GM06990 (cell line): ENCODE measurements at regions not wholly inside any gene's neighbourhood (a gene's known extent, or its start where the extent isn't known, plus 50 kb on each side); places are given as distances from the start of the nearest gene placed in this dataset.
"Not testable (repeated sequence)": the region's sequence is repeated elsewhere in the genome, so short reads cannot be mapped to it uniquely, and the experiment has no call there.

ENCODE experiments used
- DNase-seq: peaks from one replicate; pipeline ENCODE4 v3.0.0-alpha.2; 2011; ENCODE audit not compliant: insufficient read length; ENCODE audit errors: extremely low read depth
- H3K27me3 ChIP-seq: replicated peaks from 2 replicates; pipeline ENCODE4 v1.6.0; 2011; ENCODE audit warnings: low read length; ENCODE audit not compliant: control insufficient read depth, insufficient read depth
- H3K36me3 ChIP-seq: 2 replicates; pipeline ENCODE4 v1.5.1; 2011; ENCODE audit warnings: low read length; ENCODE audit not compliant: control insufficient read depth, insufficient read depth
- H3K4me3 ChIP-seq: replicated peaks from 2 replicates; pipeline ENCODE4 v1.5.1; 2011; ENCODE audit warnings: low read depth, mild to moderate bottlenecking, control low read depth, low read length
- TF ChIP-seq, protein P1 (sequence below): IDR thresholded peaks from 2 replicates; pipeline ENCODE4 v1.5.1; 2011; ENCODE audit warnings: low read length, control low read depth, mild to moderate bottlenecking, inconsistent platforms; ENCODE audit not compliant: insufficient read depth, poor library complexity, severe bottlenecking

DNA sequence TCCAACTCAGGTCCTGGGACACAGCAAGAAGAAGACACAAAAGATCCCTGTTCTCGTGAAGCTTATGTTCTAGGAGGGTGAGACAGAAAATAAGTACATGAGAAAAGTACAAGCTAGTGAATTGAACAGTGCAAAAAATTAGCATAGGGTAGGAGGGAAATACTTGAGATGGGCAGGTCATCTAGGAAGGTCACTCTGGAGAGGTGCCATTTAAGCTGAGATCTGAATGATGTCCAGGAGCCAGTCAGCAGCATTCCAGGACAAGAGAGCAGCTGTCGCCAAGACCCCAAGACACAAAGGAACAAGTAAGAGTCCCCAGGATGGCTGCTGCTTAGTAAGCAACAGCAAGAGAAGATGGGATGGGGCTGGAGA is 379.4 kb downstream of the ANAPC1 start:
- not testable (repeated sequence) for H3K4me3 ChIP-seq, H3K27me3 ChIP-seq, H3K36me3 ChIP-seq, DNase-seq

DNA sequence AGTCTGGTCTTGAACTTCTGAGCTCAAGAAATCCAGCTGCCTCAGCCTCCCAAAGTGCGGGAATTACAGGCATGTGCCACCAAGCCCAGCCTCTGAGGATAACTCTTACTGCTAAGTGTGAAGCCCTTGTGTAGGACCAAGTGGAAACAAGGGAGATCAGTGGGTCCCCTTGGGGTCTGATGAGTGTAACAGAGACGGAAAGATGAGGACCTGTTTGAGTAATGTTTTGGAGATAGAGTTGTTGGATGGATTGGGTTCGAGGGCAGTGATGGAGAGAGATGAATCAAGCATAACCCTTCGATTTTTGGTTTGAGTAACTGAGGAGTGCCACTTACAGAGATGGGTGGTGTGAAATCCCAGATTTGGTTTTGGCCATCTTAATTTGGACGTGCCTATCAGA is 378.7 kb downstream of the ANAPC1 start:
- not testable (repeated sequence) for H3K27me3 ChIP-seq, DNase-seq, H3K4me3 ChIP-seq, H3K36me3 ChIP-seq

DNA sequence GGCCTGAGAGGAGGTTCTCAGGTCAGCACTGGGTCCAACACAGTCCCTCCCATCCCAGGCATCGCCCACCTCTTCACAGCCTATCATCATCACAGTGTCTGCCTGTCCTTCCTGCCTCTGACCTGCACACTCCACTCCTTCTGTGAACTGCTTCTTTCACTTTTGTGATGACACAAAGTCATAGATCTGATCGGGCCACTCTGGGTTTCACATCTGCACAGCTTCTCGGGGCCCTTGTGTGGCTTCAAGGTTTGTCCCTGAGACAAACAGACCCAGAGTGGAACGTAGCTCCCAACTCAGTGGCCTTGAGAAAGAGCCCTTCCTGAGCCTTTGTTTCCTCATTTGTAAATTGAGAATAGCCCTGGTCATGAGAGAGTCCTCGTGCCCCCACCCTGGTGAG is 377.1 kb downstream of the ANAPC1 start:
- H3K36me3 ChIP-seq, DNase-seq, H3K4me3 ChIP-seq, H3K27me3 ChIP-seq: not testable (repeated sequence)

DNA sequence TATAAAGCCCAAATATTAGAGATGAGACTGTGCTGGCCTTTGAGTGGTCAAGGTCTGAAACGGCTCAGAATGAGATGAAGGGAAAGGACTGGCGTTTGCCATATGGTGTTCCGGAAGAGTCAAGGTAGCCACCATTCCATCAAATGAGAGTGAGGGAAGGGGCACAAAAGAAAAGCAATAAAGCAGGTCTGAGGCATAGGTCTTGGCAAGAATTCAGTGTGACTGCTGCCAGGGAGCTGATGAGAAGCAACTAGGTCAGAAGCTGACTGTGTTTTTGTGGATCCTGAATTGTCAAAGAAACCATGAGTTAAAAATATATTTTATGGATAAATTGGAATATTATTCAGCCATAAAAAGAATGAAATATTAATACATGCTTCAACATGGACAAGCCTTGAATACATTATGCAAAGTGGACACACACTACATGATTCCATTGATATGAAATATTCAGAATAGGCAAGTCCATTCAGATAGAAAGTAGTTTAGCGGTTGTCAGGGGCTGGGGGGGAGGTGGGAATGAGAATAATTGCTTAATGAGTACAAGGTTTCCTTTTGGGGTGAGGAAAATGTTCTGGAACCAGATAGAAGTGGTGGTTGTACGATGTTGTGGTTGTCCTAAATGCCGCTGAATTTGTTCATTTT is 374.6 kb downstream of the ANAPC1 start:
- DNase-seq, H3K4me3 ChIP-seq, H3K27me3 ChIP-seq, H3K36me3 ChIP-seq: not testable (repeated sequence)

DNA sequence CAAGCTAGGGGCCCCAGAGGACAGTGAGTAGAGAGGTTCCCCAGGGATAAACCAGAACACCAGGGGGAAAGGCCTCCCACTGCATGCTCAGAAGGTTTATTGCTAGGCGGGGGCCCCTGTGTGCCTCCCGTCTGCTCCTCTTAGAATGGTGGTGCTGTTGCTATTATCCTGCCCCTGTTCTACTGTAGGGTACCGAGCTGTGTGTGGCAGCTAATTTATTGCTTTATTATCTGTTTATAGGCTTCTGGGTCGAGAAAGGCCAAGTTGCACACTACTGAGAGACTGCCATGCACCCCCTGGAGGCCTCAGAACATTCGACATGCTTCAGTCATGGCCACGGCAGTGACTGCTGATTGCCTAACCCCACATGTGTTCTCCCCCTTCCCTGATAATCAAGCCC is 373.6 kb downstream of the ANAPC1 start:
- DNase-seq: not testable (repeated sequence)

DNA sequence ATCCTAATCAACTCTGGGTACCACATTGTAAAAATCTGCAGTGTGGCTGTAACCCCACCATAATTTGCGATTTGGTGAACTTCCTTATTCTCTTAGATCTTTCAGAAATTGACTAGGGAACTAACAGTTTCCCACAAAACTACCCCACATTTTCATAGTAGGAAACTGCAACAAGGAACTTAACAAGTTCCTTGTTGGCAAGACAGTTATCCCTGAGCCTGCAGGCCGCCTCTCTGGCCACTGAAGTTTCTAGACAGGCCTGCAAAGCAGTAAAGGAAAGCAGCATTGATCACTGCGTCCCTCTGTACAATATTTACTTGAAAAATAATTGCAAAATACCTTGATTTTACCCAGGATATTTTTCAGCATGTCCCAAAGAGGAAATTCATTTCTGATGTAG is 372.9 kb downstream of the ANAPC1 start:
- not testable (repeated sequence) for DNase-seq

More for the DNA sequence above, 373.6 kb downstream of the ANAPC1 start:
- H3K27me3 ChIP-seq, H3K36me3 ChIP-seq, H3K4me3 ChIP-seq: not testable (repeated sequence)

DNA sequence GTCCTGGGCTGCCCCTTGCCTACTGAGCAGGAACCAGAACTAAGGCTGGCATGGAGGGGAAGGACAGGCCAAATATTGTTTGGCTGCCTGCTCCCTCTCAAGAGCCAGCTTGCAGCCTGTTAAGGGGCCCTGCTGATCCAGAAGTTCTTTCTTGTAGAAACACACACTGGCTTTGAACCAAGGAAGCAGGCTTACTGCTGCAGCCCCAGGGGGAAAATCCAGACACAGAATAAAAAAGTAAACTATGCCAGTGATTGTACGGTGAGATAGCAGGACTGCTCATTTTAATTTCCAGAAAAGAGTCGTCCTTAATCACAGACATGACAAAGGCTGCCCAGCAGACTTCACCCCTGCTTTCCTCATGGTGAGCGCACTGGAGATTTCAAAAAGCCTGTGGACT is 371.6 kb downstream of the ANAPC1 start:
- not testable (repeated sequence) for H3K36me3 ChIP-seq, H3K27me3 ChIP-seq, H3K4me3 ChIP-seq, DNase-seq

More for the DNA sequence above, 372.9 kb downstream of the ANAPC1 start:
- not testable (repeated sequence) for H3K36me3 ChIP-seq, H3K27me3 ChIP-seq, H3K4me3 ChIP-seq

DNA sequence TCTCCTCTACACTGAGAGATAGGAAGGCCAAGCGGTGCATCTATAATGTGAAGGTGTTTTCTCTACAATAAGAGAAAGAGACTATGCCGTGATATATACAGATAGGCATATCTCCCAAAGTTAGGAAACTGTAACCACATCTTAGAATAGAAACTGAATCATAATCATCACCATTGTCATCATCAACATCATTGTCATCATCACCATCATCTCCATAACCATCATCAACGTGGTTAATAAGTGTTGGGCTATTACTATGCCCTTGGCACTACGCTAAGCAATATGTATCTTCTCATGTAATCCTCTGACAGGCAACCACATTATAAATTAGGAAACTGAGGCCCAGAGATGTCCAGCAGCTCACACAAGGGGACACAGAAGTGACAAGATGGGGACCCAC is 369.9 kb downstream of the ANAPC1 start:
- not testable (repeated sequence) for H3K27me3 ChIP-seq, DNase-seq, H3K36me3 ChIP-seq, H3K4me3 ChIP-seq

DNA sequence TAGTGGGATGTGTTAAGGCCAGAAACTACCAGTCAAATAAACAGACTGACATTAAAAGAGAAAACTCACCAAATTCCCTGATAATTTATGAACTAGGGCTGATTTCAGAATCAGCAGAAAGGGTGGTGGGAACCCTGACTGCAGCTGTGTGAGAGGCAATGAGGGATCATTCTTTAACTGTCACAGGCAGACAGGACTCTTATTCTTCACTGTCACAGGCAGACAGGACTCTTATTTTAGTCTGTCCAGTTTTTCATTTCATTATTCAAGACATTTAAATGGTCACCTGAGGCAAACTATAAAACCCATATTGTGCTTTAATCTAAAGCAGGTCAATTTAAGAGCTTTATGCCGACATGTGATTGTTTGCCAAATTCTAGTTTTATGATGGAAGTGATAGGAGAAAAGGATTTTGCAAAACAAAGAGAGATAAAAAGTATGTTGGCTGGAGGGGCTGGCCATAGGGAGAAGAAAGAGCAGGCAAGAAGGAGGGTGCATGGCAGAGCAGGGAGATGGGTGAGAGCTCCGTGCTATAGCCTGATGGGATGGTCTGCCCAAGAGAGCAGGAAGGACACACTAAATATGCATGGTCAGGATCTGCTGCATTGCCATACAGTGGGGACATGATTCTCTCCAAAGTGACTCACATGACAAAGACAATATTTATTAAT is 366.8 kb downstream of the ANAPC1 start:
- not testable (repeated sequence) for H3K27me3 ChIP-seq, H3K4me3 ChIP-seq, DNase-seq, H3K36me3 ChIP-seq

DNA sequence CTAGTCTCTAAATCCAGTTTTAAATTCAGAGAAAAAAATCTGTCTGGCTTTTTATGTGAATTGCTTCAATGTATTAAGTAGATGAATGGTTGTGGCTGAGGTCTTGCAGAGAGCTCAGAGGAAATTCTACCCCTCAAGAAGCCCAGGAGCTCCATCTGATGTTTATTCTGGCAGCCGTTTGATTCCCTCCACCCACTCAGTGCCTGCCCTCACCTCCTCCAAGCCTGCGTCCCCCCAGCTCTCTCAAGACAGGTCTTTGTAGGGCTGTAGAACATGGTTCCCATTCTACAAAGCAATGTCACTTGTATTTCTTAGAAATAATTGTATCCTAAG is 366.3 kb downstream of the ANAPC1 start:
- not testable (repeated sequence) for H3K27me3 ChIP-seq, H3K4me3 ChIP-seq, DNase-seq, H3K36me3 ChIP-seq

DNA sequence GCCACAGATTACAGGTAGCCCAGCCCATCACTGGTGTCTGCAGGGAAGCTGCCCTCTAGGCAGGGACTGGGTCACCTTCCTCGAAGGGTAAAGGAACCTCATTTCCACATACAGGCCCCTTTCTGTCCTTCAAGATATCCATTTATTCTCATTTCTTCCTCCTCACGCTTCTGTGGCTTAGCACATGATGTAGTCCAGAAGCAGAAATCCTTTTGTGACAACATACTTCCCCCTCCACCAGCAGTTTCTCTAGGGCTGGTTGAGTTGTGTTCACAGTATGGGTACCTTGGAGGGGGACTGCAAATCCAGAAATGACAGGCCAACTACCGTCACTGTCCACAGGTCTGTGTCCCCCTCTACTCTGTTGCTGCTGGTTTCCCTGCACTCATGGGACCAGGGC is 364.9 kb downstream of the ANAPC1 start:
- no peaks in the 10 kb centered on the region for H3K36me3 ChIP-seq
- TF ChIP-seq, protein P1, sequence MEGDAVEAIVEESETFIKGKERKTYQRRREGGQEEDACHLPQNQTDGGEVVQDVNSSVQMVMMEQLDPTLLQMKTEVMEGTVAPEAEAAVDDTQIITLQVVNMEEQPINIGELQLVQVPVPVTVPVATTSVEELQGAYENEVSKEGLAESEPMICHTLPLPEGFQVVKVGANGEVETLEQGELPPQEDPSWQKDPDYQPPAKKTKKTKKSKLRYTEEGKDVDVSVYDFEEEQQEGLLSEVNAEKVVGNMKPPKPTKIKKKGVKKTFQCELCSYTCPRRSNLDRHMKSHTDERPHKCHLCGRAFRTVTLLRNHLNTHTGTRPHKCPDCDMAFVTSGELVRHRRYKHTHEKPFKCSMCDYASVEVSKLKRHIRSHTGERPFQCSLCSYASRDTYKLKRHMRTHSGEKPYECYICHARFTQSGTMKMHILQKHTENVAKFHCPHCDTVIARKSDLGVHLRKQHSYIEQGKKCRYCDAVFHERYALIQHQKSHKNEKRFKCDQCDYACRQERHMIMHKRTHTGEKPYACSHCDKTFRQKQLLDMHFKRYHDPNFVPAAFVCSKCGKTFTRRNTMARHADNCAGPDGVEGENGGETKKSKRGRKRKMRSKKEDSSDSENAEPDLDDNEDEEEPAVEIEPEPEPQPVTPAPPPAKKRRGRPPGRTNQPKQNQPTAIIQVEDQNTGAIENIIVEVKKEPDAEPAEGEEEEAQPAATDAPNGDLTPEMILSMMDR: no peak

More for the DNA sequence above, 364.9 kb downstream of the ANAPC1 start:
- DNase-seq: no peak
- H3K27me3 ChIP-seq: peaks cover 1% of the 10 kb centered on the region; the same call in 1 of the 2 replicates
- no peak overlapping the region for H3K4me3 ChIP-seq
